CD4-positive, alpha-beta T cell treated with Interferon alpha-2 for 1 hour (primary cell): ENCODE measurements at regions not wholly inside any gene's neighbourhood (a gene's known extent, or its start where the extent isn't known, plus 50 kb on each side); places are given as distances from the start of the nearest gene placed in this dataset.

Experiments used
- DNase-seq, 2 donors: peaks; one replicate each; pipeline ENCODE4 v3.0.0-alpha.2; 2020 to 2022

DNA sequence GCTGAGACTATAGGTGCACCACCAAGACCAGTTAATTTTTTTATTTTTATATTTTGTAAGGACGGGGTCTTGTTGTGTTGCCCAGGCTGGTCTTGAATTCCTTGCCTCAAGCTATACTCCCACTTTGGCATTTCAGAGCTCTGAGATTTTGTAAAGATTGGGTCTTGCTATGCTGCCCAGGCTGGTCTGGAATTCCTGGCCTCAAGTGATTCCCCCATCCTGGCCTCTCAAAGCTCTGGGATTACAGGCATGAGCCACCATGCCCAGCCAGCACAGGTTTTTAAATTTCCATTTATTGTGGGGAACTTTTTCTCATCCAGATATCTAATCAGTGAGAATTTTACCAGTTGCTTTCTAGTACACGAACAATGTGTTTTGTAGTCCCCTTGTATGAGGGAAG, 156.1 kb upstream of the VLDLR start:
- DNase-seq, result no peak

DNA sequence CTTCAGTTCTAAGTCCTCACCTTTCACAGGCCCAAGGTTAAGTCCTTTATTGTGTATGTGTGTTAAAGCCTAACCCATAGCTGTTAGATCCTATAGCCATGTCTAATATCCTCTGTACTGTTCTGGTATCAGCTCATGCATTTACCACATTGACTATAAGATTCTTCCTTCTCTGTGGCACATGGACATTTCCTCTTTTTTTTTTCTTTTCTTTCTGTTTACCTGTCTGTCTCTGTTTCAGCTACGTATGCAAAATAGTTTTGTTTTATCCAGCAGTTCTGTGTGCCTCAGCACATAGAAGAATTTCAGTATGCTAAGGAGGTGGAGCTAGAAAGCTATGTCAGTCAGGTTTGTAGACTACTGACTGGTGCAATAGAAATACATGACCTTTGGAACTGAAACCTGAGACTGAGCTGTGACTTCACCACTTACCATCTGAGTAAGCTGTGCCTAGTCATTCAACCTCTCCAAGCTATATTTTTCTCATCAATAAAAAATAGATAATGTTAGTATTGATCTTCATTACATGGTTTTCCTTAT, 155.6 kb upstream of the VLDLR start:
- DNase-seq, result no peak

DNA sequence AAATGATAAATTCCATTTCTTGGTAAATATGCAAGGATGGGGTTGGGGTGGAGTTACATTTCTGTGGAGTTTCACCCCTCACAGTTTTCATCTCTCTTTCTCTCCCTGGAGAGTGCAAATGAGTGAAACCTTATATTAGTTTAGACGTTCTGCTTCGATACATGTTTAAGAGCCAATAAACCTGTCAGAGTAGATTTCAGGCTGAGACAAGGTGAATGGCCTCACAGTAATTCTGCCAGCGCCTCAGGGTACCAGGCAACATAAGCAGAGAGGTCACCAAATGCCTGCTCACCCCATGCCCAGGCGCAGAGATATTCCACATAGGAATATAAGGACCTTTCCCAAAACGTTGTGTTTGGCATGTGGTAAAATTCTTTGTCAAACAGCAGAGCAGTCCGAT, 154.9 kb upstream of the VLDLR start:
- DNase-seq, result no peak

DNA sequence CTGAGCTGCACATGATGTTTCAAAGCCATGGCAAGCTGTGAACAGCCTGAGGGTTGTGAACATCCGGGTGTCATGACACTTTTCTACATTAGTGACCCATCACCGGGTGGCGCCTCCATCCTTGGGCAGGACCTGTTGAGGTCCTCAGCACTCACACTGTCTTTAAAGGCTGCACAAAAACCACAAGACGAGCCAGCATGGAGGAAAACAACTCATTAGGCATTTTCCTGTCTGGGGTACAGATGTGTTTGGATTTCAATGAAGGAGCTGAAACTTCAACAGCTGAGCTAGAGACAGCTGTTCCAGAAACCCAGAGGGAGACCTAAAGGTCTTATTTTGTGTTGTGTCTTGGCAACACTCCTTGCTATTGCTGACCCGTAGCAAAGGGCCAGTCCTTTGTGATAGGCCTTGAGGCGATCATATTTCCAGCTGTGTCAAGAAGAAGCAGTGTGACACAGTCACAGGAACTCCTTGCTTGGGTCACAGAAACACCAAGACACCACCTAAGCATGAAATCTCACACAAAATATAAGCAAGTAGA, 151.8 kb upstream of the VLDLR start:
- no peak for DNase-seq

DNA sequence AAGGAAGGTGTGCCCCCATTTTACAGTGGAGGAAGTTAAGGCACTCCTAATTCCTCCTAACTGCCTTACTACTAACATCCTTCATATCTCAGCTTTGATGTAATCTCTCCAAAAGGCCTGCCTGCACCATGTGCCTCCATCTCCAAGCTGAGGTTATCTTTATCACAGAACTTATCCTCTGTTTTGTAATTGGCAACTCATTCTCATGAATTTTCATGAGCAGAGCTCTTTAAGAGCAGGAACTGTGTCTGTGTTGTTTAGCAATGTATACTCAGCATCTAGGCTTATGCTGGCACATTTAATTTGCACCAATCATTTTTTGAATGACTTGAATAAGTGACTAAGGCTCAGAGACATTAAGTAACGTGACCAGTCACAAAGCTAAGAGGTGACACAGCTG, 147.9 kb upstream of the VLDLR start:
- DNase-seq, result no peak

DNA sequence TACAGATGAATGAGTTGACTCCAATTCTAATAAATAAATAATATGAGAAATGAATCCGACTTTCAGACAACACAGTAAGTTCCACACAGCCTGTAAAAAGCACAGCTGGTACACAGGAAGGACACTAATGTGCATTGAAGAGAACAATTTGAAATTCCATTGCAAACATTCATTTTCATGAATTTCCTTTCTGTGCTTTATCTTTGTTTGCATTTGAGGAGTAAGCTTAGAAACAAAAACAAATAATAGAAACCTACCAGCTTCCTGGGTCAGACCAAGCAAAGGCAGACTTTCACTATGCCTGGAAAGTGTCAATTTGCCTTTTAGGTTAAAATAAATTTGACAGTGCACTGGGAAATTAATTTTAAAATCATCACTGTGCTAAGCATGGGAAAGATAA, 143.8 kb upstream of the VLDLR start:
- no peak for DNase-seq

DNA sequence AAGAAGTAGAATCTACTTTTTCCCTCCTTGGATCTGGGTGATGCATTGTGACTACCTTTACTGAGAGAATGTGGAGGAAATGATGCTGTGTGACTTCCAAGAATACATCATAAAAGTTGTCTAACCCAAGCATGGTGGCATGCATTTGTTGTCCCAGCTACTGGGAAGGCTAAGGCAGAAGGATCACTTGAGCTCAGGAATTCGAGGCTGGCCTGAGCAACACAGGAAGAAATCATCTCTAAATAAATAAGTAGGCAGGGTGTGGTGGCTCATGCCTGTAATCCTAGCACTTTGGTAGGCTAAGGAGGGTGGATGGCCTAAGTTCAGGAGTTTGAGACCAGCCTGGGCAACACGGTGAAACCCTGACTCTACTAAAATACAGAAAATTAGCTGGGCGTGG, 143.2 kb upstream of the VLDLR start:
- DNase-seq, result no peak

DNA sequence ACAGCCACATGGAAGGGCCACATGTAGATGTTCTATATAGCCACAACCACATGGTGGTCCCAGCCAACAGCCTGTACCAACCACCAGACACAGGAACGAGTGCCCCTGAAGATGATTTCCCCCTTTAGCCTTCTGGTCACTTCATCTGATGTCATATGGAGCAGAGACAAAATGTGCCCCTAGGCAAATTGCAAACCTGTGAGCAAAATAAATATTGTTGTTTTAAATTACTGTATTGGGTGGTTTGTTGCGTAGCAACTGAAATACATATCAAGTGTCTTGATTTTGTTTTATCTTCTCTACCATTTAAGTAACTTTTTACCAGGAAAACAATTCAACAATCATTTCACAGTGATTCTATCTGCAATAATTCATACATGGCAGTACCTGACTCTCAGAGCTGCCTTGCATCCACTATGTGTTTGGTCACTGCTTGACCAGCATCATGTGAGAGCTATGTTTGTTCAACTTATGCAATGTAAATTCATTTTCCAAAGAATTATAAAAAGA, 142.5 kb upstream of the VLDLR start:
- DNase-seq, result no peak

DNA sequence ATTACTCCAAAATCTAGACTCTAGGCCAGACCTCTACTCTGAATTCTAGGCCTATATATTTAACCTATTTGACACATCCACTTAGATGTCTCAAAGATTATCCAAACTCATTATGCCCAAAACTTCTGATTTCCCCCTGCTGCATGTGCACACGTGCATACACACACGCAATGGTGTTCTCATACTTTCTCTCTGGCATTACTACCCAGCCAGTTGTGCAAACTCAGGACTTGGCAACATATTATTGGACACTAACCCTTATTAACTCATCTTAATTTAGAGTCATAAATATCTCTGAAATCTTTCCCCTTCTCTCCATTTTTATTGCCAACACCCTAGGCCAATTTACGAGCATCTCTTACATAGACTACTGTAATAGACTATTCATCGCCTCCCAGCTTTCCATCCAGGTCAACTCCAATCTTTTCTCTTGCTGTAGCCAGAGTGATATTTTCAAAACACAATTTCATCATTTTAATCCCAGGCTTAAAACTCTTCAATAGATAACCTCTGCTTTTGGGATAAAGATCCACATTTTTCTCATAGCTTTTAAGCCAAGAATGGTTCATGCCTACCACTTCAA, 141.2 kb upstream of the VLDLR start:
- no peak for DNase-seq

DNA sequence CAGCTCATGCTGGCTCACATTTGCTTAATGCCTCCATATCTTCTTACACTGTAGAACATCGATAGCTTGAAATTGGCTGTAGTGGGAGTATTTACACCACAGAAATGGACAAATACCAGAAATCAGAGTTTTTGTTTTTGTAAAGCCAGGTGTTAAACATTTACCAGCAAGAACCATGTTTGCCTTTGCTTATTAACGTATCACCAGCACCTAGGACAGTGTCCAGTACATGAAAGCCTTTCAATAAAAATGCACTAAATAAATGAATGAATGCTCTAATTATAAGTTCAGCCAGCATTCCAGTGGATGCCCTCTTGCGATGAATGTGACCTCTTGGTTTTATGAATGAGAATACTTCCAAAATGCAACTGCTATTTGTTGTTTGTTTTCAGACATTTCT, 140.4 kb upstream of the VLDLR start:
- DNase-seq, result no peak

DNA sequence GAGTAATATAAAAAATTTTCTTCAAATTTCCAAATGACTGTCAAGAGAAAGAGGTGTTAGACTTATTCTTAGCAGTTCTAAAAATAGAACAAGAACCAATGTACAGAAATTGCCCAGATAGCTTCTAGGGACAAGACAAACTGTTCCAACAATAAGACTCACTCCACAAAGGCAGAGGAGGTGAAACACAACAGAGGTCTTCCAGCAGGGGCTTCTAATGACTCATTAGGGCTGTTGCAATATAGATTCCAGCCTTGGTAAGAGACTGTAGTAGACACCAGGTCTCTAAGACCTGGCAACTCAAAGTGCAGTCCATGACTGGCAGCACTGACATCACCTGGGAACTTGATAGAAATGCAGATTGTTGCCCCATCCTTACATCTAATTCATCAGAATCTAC, 134.6 kb upstream of the VLDLR start:
- no peak for DNase-seq

DNA sequence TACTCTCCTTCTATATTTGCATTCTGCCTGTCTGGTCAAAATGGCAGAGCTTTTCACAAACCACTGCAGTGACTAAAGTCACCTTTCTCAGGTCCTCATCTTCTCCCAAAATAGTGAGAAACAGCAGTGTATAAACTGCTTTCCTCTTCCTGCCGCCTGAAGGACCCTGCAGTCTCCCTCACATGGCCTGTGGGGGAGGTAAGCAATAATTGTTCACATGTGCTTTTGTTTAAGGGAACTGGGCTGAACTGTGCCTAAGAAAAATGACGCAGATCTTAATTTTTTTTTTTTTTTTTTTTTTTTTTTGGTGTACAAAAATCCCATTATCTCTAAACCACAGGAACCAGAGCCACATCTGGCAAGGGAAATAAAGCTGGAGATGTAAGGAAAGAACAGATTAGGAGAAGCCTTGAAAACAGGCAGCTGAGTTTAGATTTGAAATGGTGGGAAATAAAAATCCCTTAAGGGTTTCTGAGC, 131.7 kb upstream of the VLDLR start:
- no peak for DNase-seq

DNA sequence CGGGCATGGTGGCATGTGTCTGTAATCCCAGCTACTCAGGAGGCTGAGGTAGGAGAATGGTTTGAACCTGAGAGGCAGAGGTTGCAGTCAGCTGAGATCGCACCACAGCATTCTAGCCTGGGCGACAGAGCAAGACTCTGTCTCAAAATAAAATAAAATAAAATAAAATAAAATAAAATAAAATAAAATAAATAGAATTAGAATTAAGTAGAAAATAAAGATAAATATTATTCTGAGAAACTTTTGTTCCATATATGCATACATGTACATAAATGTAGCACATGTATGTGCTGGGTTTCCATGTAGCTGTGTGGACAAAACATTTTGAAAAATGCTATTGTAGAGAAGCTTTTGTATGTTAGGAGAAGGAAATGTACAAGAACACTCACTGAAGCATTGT, 129.4 kb upstream of the VLDLR start:
- no peak for DNase-seq

DNA sequence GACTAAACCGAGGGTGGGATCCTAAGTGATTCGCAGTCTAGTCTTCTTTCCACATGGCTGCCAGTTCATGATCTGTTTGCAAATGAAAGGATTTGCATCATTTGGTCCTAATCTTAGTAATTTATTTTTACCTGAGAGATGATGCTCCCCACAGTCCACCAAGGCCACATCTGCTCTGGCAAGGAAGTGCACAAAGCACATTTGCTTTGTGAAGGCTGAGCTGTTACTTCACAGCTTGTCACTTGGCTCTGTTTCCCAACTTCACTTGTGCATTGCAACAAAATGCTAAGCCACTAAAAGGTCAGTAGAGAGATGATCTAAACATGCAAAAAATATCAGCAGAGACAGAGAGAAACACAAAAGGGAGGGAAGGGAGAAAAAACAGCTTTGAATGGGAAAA, 128.5 kb upstream of the VLDLR start:
- no peak for DNase-seq

DNA sequence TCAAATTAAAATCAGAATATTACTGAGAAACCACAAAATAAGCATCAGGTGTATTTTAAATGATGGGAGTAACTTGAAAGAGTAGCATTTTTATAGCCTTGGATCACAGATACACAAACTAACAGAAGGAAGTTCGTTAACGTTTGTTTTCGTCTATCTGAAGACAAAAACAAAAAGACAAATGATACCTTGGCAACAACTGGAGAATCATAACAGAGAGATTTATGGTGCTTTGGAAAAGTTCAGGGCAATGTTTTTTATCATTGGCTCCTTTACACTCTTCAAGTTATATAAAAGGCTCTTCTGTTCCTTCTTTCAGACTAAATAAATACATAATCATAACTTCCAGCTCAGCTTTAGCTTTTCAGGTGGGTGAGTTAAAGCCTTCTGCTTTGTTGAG, 128.1 kb upstream of the VLDLR start:
- DNase-seq, result no peak

DNA sequence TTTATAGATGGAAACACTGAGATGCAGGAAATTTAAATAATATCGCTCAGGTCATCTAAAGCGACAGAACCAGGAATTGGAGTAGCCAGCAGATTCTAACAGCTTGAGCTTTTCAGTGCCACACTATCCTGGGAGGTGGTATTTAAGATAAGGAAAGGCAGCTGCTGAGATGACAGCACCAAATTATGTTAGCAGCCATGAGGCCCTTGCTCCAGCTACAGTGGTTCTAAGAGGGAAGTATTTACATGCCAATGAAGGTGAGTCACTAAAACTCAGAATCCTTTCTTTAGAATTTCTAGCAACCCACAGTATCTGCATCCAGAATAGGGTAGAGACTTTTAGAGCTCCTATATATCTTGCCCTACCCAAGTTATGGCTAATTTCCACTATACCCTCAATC, 127.0 kb upstream of the VLDLR start:
- no peak for DNase-seq

DNA sequence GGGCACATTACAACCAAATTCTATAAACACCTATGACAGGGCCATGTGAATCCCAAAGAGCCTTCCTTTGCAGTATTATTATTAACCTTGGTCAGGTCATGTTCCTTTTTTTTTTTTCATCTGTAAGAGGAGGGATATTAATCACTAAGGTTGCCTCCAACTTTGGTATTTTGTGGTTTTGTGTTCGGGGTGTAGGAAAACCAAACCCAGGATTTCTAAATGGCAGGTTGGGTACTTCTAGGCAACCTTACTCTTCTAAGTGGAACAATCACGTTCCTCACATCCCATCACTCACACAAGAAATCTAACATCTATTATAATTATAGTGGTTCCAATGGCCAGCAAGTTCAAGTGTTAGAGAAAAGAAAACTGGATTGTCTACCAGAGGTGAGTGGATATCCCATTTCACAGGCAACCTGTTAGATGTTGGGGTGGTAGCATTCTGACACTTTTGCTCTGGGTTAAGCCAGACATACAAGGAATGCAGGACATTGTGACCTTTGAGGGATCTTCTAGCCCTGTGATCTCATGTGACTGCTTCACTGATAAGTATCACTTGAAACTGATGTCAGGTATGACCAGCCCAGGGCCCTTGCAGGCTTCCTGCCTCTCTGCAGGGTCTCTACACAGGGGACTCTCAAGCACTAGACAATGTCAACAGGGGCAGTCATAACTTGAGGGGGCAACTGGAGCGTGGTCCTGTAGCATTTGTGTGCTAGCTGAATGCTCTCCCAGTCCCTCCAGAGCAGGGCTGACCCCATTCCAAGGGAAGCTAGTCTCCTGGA, 126.2 kb upstream of the VLDLR start:
- DNase-seq, result no peak

DNA sequence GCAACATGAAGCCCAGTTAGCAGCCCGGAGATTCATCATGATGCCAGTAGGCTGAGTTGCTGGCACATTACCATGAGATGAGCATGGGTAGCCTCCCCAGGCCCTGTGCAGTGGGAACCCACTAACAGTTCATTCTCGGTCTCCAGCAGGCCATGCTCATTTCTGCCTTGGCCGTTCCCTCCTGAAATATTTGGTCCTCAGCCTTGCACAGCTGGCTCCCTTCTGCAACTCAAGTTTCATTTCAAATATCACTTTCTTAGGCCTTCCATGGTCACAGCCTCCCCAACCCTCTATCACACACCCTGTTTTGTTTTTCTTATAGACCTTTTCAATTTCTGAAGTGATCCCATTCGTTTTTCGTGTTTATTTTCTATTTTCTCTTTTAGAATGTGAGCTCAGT, 125.4 kb upstream of the VLDLR start:
- DNase-seq, result no peak

DNA sequence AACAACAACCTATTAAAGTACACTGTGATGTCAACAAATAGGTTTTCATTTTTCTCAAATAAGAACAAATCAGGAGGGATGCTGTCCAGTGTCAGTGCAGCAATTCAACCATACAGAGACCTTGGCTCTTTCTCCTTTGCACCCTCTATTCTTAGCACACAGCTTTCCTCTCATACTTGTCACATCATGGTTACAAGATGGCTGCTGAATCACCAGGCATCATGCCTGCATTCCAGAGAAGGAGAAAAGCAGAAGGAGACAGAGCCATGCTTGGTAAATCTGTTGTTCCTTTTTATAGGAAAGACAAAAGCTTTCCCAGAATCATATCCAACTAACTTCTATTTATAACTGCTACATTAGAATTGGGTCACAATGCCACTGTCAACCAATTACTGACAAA, 124.7 kb upstream of the VLDLR start:
- DNase-seq, result no peak

DNA sequence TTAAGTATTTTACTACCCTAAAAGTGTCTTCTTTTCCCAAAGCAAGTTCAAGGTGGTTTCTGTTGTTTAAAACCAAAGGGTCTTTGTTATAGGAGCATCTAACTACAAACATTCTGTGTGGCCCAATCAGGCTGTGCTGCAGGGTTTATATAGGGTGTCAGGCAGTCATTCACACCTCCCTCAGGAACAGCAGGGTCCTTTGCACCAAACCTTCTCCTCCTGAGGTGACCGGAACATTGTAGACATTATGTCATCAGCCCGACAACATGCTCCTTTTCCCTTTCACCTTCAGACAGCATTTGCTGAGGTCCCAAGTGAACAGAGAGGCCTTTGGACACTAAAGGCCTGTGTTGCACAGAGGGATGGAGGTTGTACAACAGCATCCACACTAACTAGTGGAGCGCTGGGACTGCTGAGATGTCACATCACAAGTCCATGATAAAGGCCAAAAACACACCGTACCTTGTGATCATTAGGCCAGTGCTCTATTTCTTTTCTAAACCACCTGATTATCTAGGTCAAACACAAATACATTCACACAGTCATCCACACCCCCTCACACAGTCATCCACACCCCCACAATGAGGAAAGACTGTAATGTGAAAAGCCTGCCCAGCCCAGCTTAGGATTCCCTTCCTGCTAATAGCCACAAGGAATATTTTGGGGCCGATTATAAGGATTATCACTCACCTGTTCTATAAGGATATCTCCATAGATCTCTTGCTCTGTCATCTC, 123.8 kb upstream of the VLDLR start:
- no peak for DNase-seq

DNA sequence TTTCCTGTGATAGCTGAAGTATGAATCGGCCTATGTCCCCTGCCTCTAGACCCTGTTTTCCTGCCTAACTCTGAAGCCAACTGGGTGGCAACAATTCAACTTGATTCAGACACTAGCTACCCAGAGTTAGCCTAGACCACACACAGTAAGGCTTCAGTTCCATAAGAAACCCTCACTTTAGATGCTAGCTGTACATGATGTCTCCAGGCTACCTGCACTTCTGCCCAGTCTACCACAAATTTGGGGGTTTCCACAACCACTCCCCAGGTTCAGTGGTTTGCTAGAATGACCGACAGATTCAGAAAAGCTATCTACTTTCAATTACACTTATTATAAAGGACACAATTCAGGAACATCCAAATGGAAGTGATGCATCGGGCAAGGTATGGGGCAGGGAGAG, 119.4 kb upstream of the VLDLR start:
- DNase-seq, result no peak

DNA sequence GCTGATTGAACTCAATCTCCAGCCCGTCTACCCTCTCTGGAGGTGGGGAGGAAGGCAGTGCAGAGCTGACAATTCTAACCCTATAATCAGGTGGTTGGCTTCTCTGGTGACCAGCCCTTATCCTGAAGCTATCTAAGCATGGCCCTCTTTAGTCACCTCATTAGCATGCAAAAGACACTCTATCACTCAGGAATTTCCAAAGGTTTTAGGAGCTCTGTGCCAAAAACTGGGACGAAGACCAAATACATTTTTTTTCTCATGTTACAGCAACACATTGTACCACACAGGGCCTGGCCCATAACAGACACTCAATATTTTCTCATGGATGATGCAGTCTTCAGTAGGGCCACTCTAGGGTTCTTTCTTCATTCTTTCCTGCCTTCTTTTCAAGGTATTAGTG, 118.8 kb upstream of the VLDLR start:
- DNase-seq, result no peak

DNA sequence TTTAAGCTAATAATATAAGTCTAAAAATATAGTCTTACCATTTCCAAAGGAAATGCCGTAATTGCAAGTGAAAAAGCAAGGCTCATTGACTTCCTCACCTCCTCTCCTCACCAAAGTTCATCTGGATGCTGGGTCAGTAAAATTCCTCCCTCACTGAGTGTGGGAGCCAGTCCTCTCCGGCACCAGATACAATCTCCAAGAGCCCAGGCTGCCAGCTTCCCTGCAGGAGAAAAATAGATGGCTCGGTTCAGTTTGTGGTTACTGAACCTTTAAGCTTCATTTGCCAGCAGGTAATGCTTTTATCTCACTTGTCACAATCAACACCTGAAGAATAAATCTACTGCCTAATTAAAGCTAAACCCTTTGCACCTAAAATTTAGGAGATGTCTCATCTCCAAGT, 115.3 kb upstream of the VLDLR start:
- DNase-seq, result no peak

DNA sequence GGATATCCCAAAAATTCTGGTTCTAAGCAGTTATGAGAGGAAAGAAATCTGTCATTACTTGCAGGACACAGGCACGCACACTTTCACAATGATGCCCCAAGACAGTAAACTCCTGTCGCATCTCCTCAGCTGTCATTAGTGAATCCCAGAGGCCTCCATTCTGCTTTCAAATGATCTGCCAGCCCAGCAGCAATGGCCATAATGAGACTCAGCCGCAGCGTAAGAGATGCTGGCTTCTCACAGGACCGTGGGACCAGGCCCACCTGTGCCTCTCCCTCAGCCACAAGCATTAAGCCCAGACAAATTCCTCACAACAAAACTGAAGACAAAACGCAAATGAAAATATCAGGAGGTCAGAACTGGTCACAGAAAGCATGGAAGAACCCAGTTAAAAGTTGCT, 98.0 kb upstream of the VLDLR start:
- DNase-seq, result no peak
